IMR-90 (cell line): ENCODE measurements at regions not wholly inside any gene's neighbourhood (a gene's known extent, or its start where the extent isn't known, plus 50 kb on each side); places are given as distances from the start of the nearest gene placed in this dataset.

Source experiments
- ATAC-seq: fragments of 200-7000 bp; cut with Tn5 transposase; 2 replicates; pipeline ENCODE4 v1.9.1; 2020; ENCODE audit warnings: low read depth, mild to moderate bottlenecking, moderate library complexity
- BruUV-seq: library from RNA; stranded (reverse); fragments of 400-500 nt; replicated peaks from 2 replicates; lab custom pipeline; 2021; lab: Mats Ljungman, UMichigan
- CTCF ChIA-PET: fragments of 300-600 bp; formaldehyde crosslinking; extraction: SDS; loops from one replicate; lab custom pipeline; 2021; ENCODE audit warnings: antibody characterized with exemption; lab: Yijun Ruan, JAX
- POLR2A ChIA-PET: fragments of 300-600 bp; sonication (Branson Sonifier 250); formaldehyde crosslinking; loops from one replicate; lab custom pipeline; 2022; ENCODE audit warnings: antibody characterized with exemption; ENCODE audit not compliant: unreplicated experiment; lab: Charles Lee
- DNase-seq: peaks from one replicate; pipeline ENCODE4 v3.0.0; 2013
- H2AFZ ChIP-seq: replicated peaks from 2 replicates; pipeline ENCODE3; 2013; ENCODE audit warnings: low read length, mild to moderate bottlenecking; ENCODE audit not compliant: poor library complexity
- H2AK5ac ChIP-seq: 2 replicates; pipeline ENCODE4 v1.6.1; 2013; ENCODE audit warnings: low read depth, low read length, inconsistent platforms
- H2AK9ac ChIP-seq: replicated peaks from 2 replicates; pipeline ENCODE3; 2013; ENCODE audit warnings: mild to moderate bottlenecking, low read depth, low read length, moderate library complexity; ENCODE audit not compliant: poor library complexity
- H2BK120ac ChIP-seq: 2 replicates; pipeline ENCODE4 v1.6.1; 2013; ENCODE audit warnings: low read depth, low read length, inconsistent platforms
- H2BK15ac ChIP-seq: 3 replicates; pipeline ENCODE4 v1.6.1; 2013; ENCODE audit warnings: low read depth, low read length, inconsistent platforms
- H2BK20ac ChIP-seq: 2 replicates; pipeline ENCODE4 v1.6.1; 2013; ENCODE audit warnings: low read depth, mild to moderate bottlenecking, inconsistent platforms, low read length, moderate library complexity
- H2BK5ac ChIP-seq: 2 replicates; pipeline ENCODE4 v1.6.1; 2013; ENCODE audit warnings: mild to moderate bottlenecking, low read depth, low read length, inconsistent platforms; ENCODE audit not compliant: poor library complexity, severe bottlenecking
- H3K14ac ChIP-seq: replicated peaks from 2 replicates; pipeline ENCODE4 v1.6.1; 2013; ENCODE audit warnings: low read depth, low read length, inconsistent platforms
- H3K18ac ChIP-seq: 2 replicates; pipeline ENCODE4 v1.6.1; 2013; ENCODE audit warnings: low read depth, low read length, control low read depth
- H3K23ac ChIP-seq: 2 replicates; pipeline ENCODE4 v1.6.1; 2013; ENCODE audit warnings: low read depth, low read length, inconsistent platforms
- H3K27ac ChIP-seq: 2 replicates; pipeline ENCODE4 v1.5.1; 2013; ENCODE audit warnings: mild to moderate bottlenecking, control low read depth, low read length; ENCODE audit not compliant: insufficient read depth
- H3K27me3 ChIP-seq: 2 replicates; pipeline ENCODE4 v1.6.1; 2013; ENCODE audit warnings: low read length; ENCODE audit not compliant: control insufficient read depth, insufficient read depth
- H3K36me3 ChIP-seq: 2 replicates; pipeline ENCODE4 v1.6.1; 2013; ENCODE audit warnings: low read length, mixed read lengths; ENCODE audit not compliant: control insufficient read depth, insufficient read depth
- H3K4ac ChIP-seq: 2 replicates; pipeline ENCODE4 v1.6.1; 2013; ENCODE audit warnings: low read depth, low read length, inconsistent platforms
- H3K4me1 ChIP-seq: 2 replicates; pipeline ENCODE4 v1.6.1; 2013; ENCODE audit warnings: low read length, mixed read lengths; ENCODE audit not compliant: control insufficient read depth, insufficient read depth
- H3K4me2 ChIP-seq: 2 replicates; pipeline ENCODE4 v1.6.1; 2013; ENCODE audit warnings: low read depth, mild to moderate bottlenecking, control low read depth, low read length, moderate library complexity
- H3K4me3 ChIP-seq: 2 replicates; pipeline ENCODE4 v1.5.1; 2013; ENCODE audit warnings: low read depth, mild to moderate bottlenecking, control low read depth, low read length, moderate library complexity; ENCODE audit not compliant: insufficient read depth
- H3K56ac ChIP-seq: 2 replicates; pipeline ENCODE4 v1.6.1; 2013; ENCODE audit warnings: low read length, inconsistent platforms; ENCODE audit not compliant: insufficient read depth; ENCODE audit errors: extremely low read depth
- H3K79me1 ChIP-seq, 2 experiments: 2 replicates each; pipeline ENCODE4 v1.6.1; 2013; ENCODE audit warnings: low read length in 2 of 2, inconsistent platforms in 1 of 2, low read depth in 1 of 2
- H3K9ac ChIP-seq: 2 replicates; pipeline ENCODE4 v1.6.1; 2013; ENCODE audit warnings: low read depth, low read length, control low read depth
- H3K9me1 ChIP-seq: 2 replicates; pipeline ENCODE4 v1.6.1; 2013; ENCODE audit warnings: low read length, inconsistent platforms; ENCODE audit not compliant: insufficient read depth
- H3K9me3 ChIP-seq: 2 replicates; pipeline ENCODE4 v1.6.1; 2013; ENCODE audit warnings: low read length; ENCODE audit not compliant: control insufficient read depth, insufficient read depth
- H4K20me1 ChIP-seq: 2 replicates; pipeline ENCODE4 v1.6.1; 2013; ENCODE audit warnings: low read length, inconsistent platforms; ENCODE audit not compliant: insufficient read depth
- H4K5ac ChIP-seq: 2 replicates; pipeline ENCODE4 v1.6.1; 2013; ENCODE audit warnings: mild to moderate bottlenecking, low read depth, low read length, control low read depth
- H4K8ac ChIP-seq, 2 experiments: 2 replicates each; pipeline ENCODE4 v1.6.1; 2013; ENCODE audit warnings: low read depth in 2 of 2, low read length in 2 of 2, control low read depth in 1 of 2, inconsistent platforms in 1 of 2
- H4K91ac ChIP-seq: 2 replicates; pipeline ENCODE4 v1.6.1; 2013; ENCODE audit warnings: low read depth, low read length, inconsistent platforms; ENCODE audit not compliant: insufficient read depth
- BHLHE40 ChIP-seq: fragments of 150-350 bp; IDR thresholded peaks from 2 replicates; pipeline ENCODE4 v1.6.1; 2016; ENCODE audit warnings: mild to moderate bottlenecking, low read depth, low read length
- CHD1 ChIP-seq: IDR thresholded peaks from 2 replicates; pipeline ENCODE4 v1.6.1; 2012; ENCODE audit warnings: low read depth, low read length, improper control_type of control experiment
- CTCF ChIP-seq: conservative IDR thresholded peaks from 2 replicates; pipeline ENCODE4 v1.5.1; 2012; ENCODE audit warnings: mild to moderate bottlenecking, low read depth, low read length, improper control_type of control experiment
- ELK1 ChIP-seq: fragments of 150-350 bp; IDR thresholded peaks from 2 replicates; pipeline ENCODE4 v1.6.1; 2016; ENCODE audit warnings: low read depth, mild to moderate bottlenecking, low read length, moderate library complexity, borderline replicate concordance
- FOS ChIP-seq: fragments of 150-350 bp; IDR thresholded peaks from 2 replicates; pipeline ENCODE4 v1.6.1; 2016; ENCODE audit warnings: low read depth, low read length
- MAZ ChIP-seq: IDR thresholded peaks from 2 replicates; pipeline ENCODE4 v1.6.1; 2012; ENCODE audit warnings: low read depth, mild to moderate bottlenecking, low read length, improper control_type of control experiment, moderate library complexity, borderline replicate concordance
- NFE2L2 ChIP-seq: fragments of 150-350 bp; IDR thresholded peaks from 2 replicates; pipeline ENCODE4 v1.6.1; 2016; ENCODE audit warnings: low read depth, mild to moderate bottlenecking, low read length
- RFX5 ChIP-seq: IDR thresholded peaks from 2 replicates; pipeline ENCODE4 v1.8.0; 2012; ENCODE audit warnings: low read depth, mild to moderate bottlenecking, low read length, moderate library complexity
- dilution Hi-C: fragments of 300-500 bp; cut with HindIII; formaldehyde crosslinking; loops from one replicate; pipeline ENCODE4 v1.14.3; 2018; ENCODE audit warnings: low sequenced_read_pairs; ENCODE audit not compliant: unreplicated experiment
- in situ Hi-C: fragments of 300-500 bp; cut with MboI; formaldehyde crosslinking; loops from 3 replicates; pipeline ENCODE4 v1.14.3; 2019; ENCODE audit warnings: low sequenced_read_pairs, inconsistent platforms, mixed read lengths
- intact Hi-C: fragments of 100-400 bp; cut with micrococcal nuclease; formaldehyde crosslinking; loops from 2 replicates; pipeline ENCODE4 v1.10.0; 2022

- Histone ChIP-seq H3K27me3 (no peaks in the 10 kb centered on the region), H4K91ac (no peak overlapping the region), H2BK15ac (no peak overlapping the region), H3K9me1 (no peaks in the 10 kb centered on the region), H2BK5ac (no peak overlapping the region), H3K23ac (no peak overlapping the region), H3K27ac (no peak overlapping the region), H2AK9ac (no peak overlapping the region), H2AK5ac (no peak overlapping the region), H3K4me2 (no peak overlapping the region), H4K20me1 (no peaks in the 10 kb centered on the region), H2BK120ac (no peak overlapping the region), H3K14ac (no peak overlapping the region), H2AFZ (no peak overlapping the region), H3K56ac (no peak overlapping the region), H2BK20ac (no peak overlapping the region), H4K8ac (no peak overlapping the region), H3K4me3 (no peak overlapping the region), H3K9ac (no peak overlapping the region), H3K36me3 (no peaks in the 10 kb centered on the region), H3K79me1 (no peaks in the 10 kb centered on the region), H3K18ac (no peak overlapping the region), H4K5ac (no peak overlapping the region), H3K4ac (no peak overlapping the region), H3K9me3 (no peaks in the 10 kb centered on the region), H3K4me1 (no peaks in the 10 kb centered on the region)
- ATAC-seq = no peak
- BruUV-seq = no TSS peak
- POLR2A ChIA-PET = no interaction called here
- dilution Hi-C loops (no loop called here), in situ Hi-C loops (no loop called here), intact Hi-C loops (no loop called here)
- CTCF ChIA-PET = no interaction called here
- TF ChIP-seq ELK1 = no peak
- TF ChIP-seq MAZ = no peak
- TF ChIP-seq BHLHE40 = no peak
- no peak for TF ChIP-seq FOS
- TF ChIP-seq CTCF = no peak
- TF ChIP-seq RFX5 = no peak
- no peak for TF ChIP-seq CHD1
- no peak for TF ChIP-seq NFE2L2
- no peak for DNase-seq
Measured at GRCh38 chr9:81293651-81294050, 395.7 kb downstream of the TLE1 start.
